Testis (tissue), 2 donors: ENCODE measurements at regions not wholly inside any gene's neighbourhood (a gene's known extent, or its start where the extent isn't known, plus 50 kb on each side); places are given as distances from the start of the nearest gene placed in this dataset.

Experiments used
- DNase-seq: peaks from one replicate; pipeline ENCODE4 v3.0.0-alpha.2; 2019
- H3K27ac ChIP-seq, 2 donors: fragments of 200-600 bp; sonication (generic); one replicate each; pipeline ENCODE4 v1.5.1; 2019
- H3K27me3 ChIP-seq: fragments of 200-600 bp; sonication (generic); one replicate; pipeline ENCODE4 v1.5.1; 2019
- H3K36me3 ChIP-seq: fragments of 200-600 bp; sonication (generic); one replicate; pipeline ENCODE4 v1.5.1; 2017; ENCODE audit warnings: low read depth; ENCODE audit errors: missing control alignments
- H3K4me1 ChIP-seq: fragments of 200-600 bp; sonication (generic); one replicate; pipeline ENCODE4 v1.5.1; 2019
- H3K4me3 ChIP-seq, 2 donors: fragments of 200-600 bp; sonication (generic); one replicate each; pipeline ENCODE4 v1.5.1; 2017 to 2019
- H3K9me3 ChIP-seq: fragments of 200-600 bp; sonication (generic); one replicate; pipeline ENCODE4 v1.5.1; 2017
- POLR2A ChIP-seq: fragments of 450-650 bp; IDR thresholded peaks from one replicate; pipeline ENCODE4 v1.6.1; 2017; ENCODE audit warnings: antibody characterized with exemption, mild to moderate bottlenecking, moderate library complexity
- WGBS, 2 donors: methylation state at CpG; one replicate each; pipeline ENCODE4 v1.1.5; 2018; 5-methylcytosine and 5-hydroxymethylcytosine counted together
- intact Hi-C: fragments of 100-400 bp; cut with DNase I; formaldehyde crosslinking; loops from one replicate; pipeline ENCODE4 v1.15.1; 2023; ENCODE audit warnings: low total_unique reads
- small RNA-seq, 2 donors: library from RNA; depleted of rRNA; stranded (forward); fragments of <200 nt; gene quantifications; one replicate each; pipeline ENCODE3, GENCODE V24; 2016
- TF ChIP-seq, protein P1 (sequence below), 3 experiments: fragments of 450-650 bp in 2 of 3; fragments of 200-600 bp in 1 of 3; sonication (generic) in 1 of 3; IDR thresholded peaks; one replicate each; pipeline ENCODE4 v1.5.1; 2016 to 2019; ENCODE audit warnings: antibody characterized with exemption in 3 of 3, mild to moderate bottlenecking in 2 of 3, moderate library complexity in 1 of 3

DNA sequence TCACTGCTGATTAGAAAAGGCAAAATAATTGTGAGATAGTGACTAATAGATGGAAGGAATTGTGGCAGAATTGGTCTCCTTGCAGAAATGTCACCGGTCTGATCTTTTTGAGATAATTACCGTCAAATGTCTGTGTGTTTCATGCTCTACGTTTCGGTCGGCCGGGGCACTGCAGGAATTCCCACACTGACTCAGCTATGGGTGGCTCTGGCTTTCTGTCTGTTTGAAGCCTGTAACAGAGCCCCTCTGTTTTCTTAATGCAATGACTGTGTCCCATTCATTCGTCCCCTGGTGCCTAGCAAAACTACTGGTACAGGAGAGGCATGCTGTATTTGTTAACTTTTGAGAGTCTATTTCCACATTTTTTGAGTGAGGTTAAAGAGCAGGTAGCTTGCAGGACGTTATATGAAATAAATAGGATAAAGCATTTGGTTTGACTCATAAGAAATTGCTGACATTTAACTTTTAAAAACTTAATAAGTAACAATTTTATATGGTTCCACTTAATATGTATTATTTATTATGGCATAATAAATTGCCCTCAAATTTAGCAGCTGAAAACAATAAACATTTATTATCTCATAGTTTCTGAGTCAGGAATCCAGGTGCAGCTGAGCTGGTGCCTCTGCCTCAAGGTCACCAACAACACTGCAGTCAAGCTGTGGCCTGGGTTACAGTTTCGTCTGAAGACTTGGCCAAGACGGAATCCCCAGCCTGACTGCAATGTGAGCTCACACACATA, 53.3 kb upstream of the CTBP2 start:
- intact Hi-C loops = no loop called here
- Histone ChIP-seq H3K9me3 (no peaks in the 10 kb centered on the region), H3K27me3 (no peaks in the 10 kb centered on the region), H3K36me3 (no peaks in the 10 kb centered on the region), H3K4me3 (no peak overlapping the region), H3K27ac (no peak overlapping the region), H3K4me1 (peaks cover 3% of the 10 kb centered on the region)
- no peak for DNase-seq
- WGBS, 2 donors = 65 to 84% methylated on average over 10 of the region's 10 CpGs
- TF ChIP-seq, protein P1, sequence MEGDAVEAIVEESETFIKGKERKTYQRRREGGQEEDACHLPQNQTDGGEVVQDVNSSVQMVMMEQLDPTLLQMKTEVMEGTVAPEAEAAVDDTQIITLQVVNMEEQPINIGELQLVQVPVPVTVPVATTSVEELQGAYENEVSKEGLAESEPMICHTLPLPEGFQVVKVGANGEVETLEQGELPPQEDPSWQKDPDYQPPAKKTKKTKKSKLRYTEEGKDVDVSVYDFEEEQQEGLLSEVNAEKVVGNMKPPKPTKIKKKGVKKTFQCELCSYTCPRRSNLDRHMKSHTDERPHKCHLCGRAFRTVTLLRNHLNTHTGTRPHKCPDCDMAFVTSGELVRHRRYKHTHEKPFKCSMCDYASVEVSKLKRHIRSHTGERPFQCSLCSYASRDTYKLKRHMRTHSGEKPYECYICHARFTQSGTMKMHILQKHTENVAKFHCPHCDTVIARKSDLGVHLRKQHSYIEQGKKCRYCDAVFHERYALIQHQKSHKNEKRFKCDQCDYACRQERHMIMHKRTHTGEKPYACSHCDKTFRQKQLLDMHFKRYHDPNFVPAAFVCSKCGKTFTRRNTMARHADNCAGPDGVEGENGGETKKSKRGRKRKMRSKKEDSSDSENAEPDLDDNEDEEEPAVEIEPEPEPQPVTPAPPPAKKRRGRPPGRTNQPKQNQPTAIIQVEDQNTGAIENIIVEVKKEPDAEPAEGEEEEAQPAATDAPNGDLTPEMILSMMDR (IDR thresholded peaks at IDR 0.05) = no peak
- TF ChIP-seq POLR2A = no peak

DNA sequence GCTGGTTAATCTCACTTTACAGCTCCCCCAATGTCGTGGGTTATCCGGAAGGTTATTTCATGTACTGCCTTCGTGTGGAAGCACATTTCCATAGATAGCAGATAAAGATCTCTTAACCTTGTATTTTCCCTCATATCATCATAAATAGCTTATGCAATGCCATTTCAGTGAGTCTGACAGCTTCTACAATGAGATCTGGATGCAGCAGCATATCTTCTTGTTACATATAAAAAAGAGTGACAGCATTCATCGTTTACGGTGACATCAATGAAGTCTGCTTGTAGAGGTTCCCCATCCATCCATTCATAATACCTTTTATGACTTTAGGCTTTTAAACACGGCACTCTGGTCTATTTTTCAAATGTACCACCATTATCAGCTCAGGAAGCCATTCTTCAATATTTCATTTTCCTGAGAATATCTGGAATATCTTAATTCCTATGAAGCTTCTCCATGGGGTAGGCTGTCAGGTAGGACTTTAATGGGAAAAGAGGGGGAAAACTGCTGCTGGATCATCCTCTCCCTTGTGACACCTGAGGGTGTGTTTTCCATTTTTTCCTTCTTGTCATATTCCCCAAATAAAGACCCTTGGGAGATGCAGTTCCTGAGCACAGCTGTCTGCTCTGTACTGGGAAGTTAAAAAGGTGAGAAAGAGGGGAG, 51.9 kb upstream of the CTBP2 start:
- 88 to 92% methylated on average over 6 of the region's 6 CpGs for WGBS, 2 donors
- Histone ChIP-seq H3K27me3 (no peaks in the 10 kb centered on the region), H3K27ac (no peak overlapping the region), H3K4me1 (peaks cover 3% of the 10 kb centered on the region), H3K36me3 (no peaks in the 10 kb centered on the region), H3K9me3 (no peaks in the 10 kb centered on the region), H3K4me3 (no peak overlapping the region)
- DNase-seq = no peak
- TF ChIP-seq POLR2A = no peak
- TF ChIP-seq, protein P1 (IDR thresholded peaks at IDR 0.05) = no peak
- intact Hi-C loops = no loop called here

Small RNAs in the stretch of these regions (small RNA-seq; reads per million reads assigned to genes)
- 0 reads per million in 2 donors for gene RPS27P18
